Endometrium (tissue), 2 donors: ENCODE measurements at regions not wholly inside any gene's neighbourhood (a gene's known extent, or its start where the extent isn't known, plus 50 kb on each side); places are given as distances from the start of the nearest gene placed in this dataset.

ENCODE experiments used
- FAIRE-seq: peaks from 2 replicates; lab custom pipeline; 2012; peaks lifted over from hg19 to GRCh38; lab: Jason Lieb, UNC
- donor health status: control.
- donor health status: control.

- no peak for FAIRE-seq
These were observed 86.8 kb upstream of the STEAP1B start for GRCh38 chr7:22586786-22587140.

DNA sequence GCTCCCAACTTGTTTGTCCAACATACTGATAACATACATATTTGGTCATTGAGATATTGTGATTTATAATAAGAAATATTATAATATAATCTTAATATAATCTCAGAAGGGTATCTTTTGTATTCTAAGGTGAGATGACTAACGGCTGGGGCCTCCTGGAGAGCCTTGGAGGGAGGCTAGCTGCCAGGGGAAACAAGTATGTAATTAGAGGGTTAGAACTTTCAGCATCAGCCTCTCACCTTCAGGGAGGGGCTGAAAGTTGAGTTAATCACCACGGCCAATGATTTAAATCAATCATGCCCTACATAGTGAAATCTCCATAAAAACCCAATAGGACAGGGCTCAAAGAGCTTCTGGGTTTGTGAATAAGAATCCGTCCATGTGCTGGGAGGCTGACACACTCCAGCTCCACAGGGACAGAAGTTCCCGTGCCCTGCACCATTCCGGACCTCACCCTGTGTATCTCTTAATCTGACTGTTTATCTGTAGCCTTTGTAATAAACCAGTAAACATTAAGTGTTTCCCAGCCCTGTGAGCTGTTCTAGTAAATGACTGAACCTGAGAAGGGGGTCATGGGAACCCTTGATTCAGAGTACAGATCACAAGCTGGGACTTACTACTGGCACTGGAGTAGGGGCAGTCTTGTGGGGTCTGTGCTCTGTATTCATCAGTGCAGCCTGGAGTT lies 86.3 kb upstream of the STEAP1B start:
- FAIRE-seq = no peak

GRCh38 chr7:22584179-22584578 lies 84.2 kb upstream of the STEAP1B start:
- no peak for FAIRE-seq

- no peak for FAIRE-seq
These were observed 83.1 kb upstream of the STEAP1B start for GRCh38 chr7:22582863-22583622.

DNA sequence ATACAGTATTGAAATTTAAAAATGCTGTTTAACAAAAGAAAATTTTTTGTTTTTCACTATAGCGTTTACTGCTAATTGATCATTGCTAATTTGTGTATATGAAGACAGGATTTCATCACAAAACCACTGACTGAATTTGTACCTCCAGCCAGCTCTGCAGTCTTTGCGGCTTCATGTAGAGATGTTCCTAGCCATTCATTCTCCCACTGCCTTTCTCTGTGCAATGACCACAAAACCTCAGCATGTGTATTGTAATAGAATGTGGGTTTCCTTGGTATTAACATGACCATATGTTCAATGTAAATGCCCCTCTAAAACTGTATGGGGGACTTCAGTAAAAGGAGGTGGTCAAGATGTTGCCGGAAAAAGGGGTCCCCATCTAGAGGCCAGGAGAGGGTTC lies 81.1 kb upstream of the STEAP1B start:
- no peak for FAIRE-seq

GRCh38 chr7:22579961-22580360 lies 80.0 kb upstream of the STEAP1B start:
- no peak for FAIRE-seq

- no peak for FAIRE-seq
These were observed 78.2 kb upstream of the STEAP1B start for GRCh38 chr7:22578007-22578733.

- FAIRE-seq = peak; percentile 95
These were observed 77.5 kb upstream of the STEAP1B start for GRCh38 chr7:22577470-22578001.

DNA sequence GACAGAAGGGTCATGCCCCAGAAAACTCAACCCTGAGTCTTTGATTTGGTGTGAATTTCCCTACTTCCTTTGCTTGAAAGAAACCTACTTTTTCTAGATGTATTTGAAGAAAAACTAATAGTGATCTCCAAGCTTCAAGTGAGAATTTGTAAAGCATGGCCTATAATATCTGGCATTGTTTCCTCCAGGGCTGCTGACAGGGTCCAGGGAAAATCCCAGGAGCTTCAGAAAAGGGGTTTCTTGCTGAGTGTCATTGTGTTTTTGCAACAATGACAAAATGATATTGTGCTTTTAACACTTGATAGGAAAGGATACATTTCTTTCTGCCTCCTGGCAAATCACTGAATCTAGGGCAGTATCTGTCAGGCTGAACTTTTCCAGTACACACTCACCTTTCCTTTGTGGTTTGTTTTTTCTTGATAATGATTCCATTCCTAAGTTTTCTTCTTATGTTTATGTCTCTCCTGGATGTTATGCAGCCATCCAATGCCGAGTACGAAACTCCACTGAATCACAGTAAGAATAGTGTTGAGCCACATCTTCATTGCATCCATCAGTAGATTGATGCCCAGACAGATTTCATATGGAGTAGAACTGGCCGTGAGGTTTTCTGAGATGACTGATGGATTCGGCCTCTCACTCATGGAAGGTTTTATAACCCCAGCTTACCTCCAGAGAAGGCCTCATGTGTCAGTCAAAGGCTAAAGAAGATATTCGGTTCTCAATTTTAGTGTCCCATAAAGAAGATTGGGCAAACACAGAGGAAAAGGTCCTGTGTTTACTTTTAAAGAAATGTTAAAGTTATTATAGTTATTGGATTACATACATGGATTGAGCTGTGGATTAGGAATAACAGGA lies 76.9 kb upstream of the STEAP1B start:
- no peak for FAIRE-seq

DNA sequence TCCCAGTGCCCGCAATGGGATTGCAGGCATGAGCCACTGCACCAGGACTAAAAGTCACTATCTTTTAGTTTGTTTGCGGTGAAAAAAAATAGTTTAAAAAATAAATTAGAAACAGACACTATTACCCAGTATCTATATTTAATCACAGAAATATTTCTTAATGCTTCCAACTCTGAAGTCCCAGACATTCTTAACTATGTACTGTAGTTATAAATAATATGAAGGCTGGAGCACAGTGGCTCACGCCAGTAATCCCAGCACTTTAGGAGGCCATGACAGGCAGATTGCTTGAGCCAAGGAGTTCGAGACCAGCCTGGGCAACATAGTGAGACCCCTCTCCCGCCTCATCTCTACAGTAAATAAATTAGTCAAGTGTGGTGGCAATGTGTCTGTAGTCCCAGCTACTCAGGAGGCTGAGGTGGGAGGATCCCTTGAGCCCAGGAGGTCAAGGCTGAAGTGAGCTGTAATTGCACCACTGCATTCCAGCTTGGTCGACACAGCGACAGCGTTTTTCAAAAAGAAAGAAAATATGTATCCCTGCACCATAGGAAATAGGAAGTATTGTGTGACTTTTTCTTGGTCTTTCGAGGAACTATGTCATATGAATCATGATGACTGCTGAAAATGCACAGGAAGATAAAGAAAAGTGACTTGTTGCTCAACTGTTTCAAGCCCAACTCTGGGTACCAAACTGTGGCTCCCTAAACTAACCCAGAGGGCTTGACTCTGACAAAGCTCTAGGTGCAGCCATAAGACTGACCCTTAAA lies 74.9 kb upstream of the STEAP1B start:
- FAIRE-seq = no peak

DNA sequence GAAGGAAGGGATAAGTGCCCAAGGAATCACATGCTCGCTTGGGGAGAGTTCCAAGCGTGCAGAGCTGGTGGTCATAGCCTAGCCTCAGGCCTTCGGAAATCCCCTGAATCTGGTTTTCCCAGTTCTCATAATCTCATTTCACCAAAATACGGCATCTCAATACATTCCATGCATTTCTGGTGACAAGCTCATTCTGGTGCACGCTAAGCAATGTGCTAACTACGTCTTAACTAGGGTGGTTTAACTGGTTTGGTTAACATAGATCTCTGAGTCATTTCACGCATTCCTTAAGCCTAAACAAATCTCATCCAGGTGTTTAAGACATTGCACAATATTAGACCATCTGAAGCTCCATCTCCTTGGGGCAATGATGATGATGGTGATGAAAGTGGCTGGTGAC lies 72.9 kb upstream of the STEAP1B start:
- FAIRE-seq = no peak

DNA sequence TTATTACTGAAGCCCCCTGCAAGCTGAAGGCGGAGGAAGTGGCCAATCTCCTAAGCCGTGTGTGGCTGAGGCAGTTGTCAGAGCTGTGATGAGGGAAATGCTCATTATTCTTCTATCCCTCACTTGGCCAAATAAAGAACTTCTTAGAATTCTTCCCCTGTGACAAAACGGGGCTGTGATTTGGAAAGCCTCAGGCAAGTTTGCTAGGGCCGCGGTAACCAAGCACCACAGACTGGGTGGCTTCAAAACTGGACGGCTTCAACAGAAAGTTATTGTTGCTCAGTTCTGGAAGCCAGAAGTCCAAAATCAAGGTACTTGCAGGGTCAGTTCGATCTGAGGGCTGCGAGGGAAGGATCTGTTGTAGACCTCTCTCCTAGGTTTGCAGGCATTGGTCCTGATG lies 72.3 kb upstream of the STEAP1B start:
- FAIRE-seq = no peak

GRCh38 chr7:22571766-22572165 lies 71.8 kb upstream of the STEAP1B start:
- FAIRE-seq = no peak

DNA sequence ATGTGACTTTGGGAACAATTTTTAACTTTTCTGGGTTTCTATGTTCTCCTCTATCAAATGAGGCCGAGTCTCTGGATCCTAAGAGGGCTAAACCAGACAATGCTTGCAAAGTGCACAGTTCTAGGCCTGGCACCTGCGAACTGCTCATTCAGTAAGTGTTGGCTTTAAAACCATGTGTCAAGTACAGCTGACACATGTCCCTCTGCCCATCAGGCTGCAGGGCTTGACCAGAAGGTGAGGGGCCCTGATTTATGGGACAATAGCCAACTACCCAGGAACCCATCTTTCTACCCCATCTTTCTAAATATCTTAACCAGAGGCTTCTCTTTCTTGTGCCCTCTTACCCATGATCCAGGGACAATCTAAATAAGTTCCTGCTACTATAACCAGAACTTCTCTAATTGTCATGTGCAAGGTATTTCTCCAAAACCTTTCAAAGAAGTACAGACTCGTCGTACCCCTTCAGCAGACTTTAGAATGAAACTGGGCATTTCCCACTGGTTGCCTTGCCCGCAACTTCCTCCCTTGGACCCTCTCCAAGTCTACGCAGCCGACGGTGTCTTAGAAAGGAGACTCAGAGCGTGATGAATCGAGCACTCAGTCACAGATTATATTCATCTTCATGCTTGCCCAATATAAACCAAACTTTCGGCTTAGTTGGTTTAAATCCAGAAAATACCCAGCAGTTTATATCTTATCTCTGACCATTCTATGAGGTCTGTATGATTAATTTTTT lies 69.8 kb upstream of the STEAP1B start:
- FAIRE-seq = no peak

DNA sequence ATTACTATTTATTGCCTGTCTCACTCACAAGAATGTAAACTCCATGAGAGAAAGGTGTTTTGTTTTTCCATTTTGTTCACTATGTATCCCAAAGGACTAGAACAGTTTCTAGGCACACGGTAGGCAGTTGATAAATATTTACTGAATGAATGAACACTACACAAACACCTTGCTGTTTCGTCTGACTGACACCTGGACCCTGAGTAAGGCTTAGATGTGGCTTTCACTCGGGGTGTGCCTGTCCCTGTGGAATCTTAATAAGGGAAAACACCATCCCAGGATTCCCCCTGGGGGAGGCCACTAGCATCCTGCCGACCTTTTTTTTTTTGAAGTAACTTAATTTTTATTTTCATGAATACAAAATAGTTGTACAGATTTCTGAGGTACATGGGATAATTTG lies 66.6 kb upstream of the STEAP1B start:
- FAIRE-seq = no peak

- FAIRE-seq = no peak
These were observed 66.2 kb upstream of the STEAP1B start for GRCh38 chr7:22566176-22566575.

GRCh38 chr7:22565315-22565811 lies 65.4 kb upstream of the STEAP1B start:
- no peak for FAIRE-seq

GRCh38 chr7:22564511-22565045 lies 64.6 kb upstream of the STEAP1B start:
- FAIRE-seq = no peak

GRCh38 chr7:22563621-22564241 lies 63.7 kb upstream of the STEAP1B start:
- no peak for FAIRE-seq
